ENCODE measurements at regions not wholly inside any gene's neighbourhood (a gene's known extent, or its start where the extent isn't known, plus 50 kb on each side); places are given as distances from the start of the nearest gene placed in this dataset.

DNA sequence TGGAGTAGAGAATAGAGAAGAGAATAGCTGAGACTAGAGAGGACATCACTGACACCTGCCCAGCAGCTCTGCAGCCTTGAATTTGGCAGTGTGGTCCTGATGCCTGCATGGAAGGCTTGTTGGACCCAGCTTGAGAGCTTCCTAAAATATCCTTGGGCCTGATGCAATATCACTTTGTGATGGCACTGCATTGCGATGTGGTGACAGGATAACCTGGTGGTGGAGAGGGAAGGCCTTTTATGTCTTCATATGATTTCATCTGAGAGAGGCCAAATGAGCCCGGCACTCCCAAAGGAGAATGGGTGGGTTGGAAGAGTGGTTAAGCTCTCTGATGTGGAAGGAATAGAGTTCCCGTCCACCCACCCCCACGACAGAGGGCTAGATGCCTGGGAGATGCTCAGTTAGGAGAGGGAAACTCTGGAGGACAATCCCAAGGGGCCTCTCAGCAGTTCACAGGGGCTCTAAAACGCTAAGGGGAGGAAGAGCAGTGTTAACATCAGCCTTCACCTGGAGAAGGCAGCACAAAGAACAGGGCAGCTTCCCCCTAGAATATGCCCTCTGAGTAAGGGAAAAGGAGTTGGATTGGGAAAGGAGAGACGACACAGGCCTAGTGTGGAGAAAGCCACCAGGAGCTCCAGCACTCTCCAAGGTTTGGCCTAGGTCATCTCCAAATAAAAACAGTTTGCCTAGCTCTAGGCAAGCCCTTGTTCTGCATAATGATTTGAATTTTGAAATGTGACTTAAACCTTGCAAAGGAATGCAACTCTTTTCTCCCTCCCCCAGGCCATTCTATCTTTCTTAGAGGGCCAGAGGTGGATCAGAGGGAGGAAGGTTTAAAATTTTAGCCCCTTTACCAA lies 99.8 kb upstream of the SSBP2 start:
- Histone ChIP-seq H3K4me3 (ENCODE audit: insufficient read depth, low read depth, low read length) (no peak overlapping the region), H3K27me3 (ENCODE audit: control insufficient read depth, insufficient read depth, low read length) (no peaks in the 10 kb centered on the region), H3K36me3 (replicated peaks; ENCODE audit: control insufficient read depth, insufficient read depth, low read length) (no peaks in the 10 kb centered on the region)
- DNase-seq: no peak

- DNase-seq: no peak
- Histone ChIP-seq H3K4me3 (ENCODE audit: insufficient read depth, low read depth, low read length) (no peak overlapping the region), H3K36me3 (replicated peaks; ENCODE audit: control insufficient read depth, insufficient read depth, low read length) (no peaks in the 10 kb centered on the region), H3K27me3 (ENCODE audit: control insufficient read depth, insufficient read depth, low read length) (no peaks in the 10 kb centered on the region)
These were observed 99.0 kb upstream of the SSBP2 start for GRCh38 chr5:81849770-81850367.

- DNase-seq: no peak
- no peaks in the 10 kb centered on the region for H3K27me3 ChIP-seq (ENCODE audit: control insufficient read depth, insufficient read depth, low read length)
- no peaks in the 10 kb centered on the region for H3K36me3 ChIP-seq (replicated peaks; ENCODE audit: control insufficient read depth, insufficient read depth, low read length)
- H3K4me3 ChIP-seq (ENCODE audit: insufficient read depth, low read depth, low read length): no peak overlapping the region
These were observed 97.5 kb upstream of the SSBP2 start for GRCh38 chr5:81848362-81848880.

GRCh38 chr5:81846301-81846700 lies 95.4 kb upstream of the SSBP2 start:
- H3K4me3 ChIP-seq (ENCODE audit: insufficient read depth, low read depth, low read length): no peak overlapping the region
- H3K27me3 ChIP-seq (ENCODE audit: control insufficient read depth, insufficient read depth, low read length): no peaks in the 10 kb centered on the region
- H3K36me3 ChIP-seq (replicated peaks; ENCODE audit: control insufficient read depth, insufficient read depth, low read length): no peaks in the 10 kb centered on the region
- no peak for DNase-seq

DNA sequence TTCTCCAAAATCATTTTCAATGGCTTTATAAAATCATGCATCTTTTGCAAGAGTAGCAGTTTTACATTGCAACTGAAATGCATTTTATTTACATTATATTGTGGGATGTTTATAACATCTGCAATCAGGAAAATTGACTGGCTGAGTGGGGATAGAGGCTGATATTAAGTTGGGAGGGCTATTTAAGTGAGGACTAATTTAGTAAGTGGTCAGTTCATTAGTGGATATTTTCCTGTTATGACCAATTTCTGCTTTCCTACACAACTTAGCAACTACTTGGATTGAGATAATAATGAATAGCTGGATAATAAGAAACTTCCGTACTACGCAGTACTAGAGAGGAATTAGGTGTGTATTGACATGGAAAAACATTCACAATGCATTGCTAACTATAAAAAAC lies 92.9 kb upstream of the SSBP2 start:
- Histone ChIP-seq H3K36me3 (replicated peaks; ENCODE audit: control insufficient read depth, insufficient read depth, low read length) (no peaks in the 10 kb centered on the region), H3K4me3 (ENCODE audit: insufficient read depth, low read depth, low read length) (no peak overlapping the region), H3K27me3 (ENCODE audit: control insufficient read depth, insufficient read depth, low read length) (no peaks in the 10 kb centered on the region)
- no peak for DNase-seq

GRCh38 chr5:81842795-81843398 lies 92.0 kb upstream of the SSBP2 start:
- Histone ChIP-seq H3K27me3 (ENCODE audit: control insufficient read depth, insufficient read depth, low read length) (no peaks in the 10 kb centered on the region), H3K4me3 (ENCODE audit: insufficient read depth, low read depth, low read length) (no peak overlapping the region), H3K36me3 (replicated peaks; ENCODE audit: control insufficient read depth, insufficient read depth, low read length) (no peaks in the 10 kb centered on the region)
- no peak for DNase-seq

- no peaks in the 10 kb centered on the region for H3K27me3 ChIP-seq (ENCODE audit: control insufficient read depth, insufficient read depth, low read length)
- DNase-seq: no peak
These were observed 88.1 kb upstream of the SSBP2 start for GRCh38 chr5:81839034-81839433.

DNA sequence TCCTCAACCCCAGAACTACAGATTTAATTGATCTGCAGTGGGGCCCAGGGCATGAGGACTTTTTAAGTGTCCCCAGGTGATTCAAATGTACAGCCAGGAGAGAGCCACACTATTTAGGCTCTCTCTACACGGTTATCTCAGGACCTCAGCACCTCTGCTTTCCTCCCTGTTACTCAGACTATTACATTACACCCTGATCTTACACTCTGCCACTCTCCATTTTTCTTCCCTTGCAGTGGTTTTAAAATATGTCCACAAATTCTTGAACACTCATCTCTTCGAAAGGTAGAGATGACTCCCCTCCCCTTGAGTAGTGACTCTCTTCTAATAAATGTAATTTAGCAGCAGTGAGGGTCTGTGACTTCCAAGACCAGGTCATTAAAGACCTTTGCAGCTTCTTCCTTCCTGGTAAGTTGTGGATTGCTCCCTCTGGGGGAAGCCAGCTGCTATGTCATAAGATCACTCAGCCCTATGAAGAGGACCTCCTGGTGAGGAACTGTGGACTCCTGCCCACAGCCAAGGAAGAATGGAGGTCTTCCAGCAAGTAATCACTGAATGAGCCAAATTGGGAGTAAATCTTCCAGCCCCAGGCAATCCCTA lies 87.5 kb upstream of the SSBP2 start:
- no peak for DNase-seq
- Histone ChIP-seq H3K4me3 (ENCODE audit: insufficient read depth, low read depth, low read length) (no peak overlapping the region), H3K36me3 (replicated peaks; ENCODE audit: control insufficient read depth, insufficient read depth, low read length) (no peaks in the 10 kb centered on the region), H3K27me3 (ENCODE audit: control insufficient read depth, insufficient read depth, low read length) (no peaks in the 10 kb centered on the region)

More at GRCh38 chr5:81839034-81839433, 88.1 kb upstream of the SSBP2 start:
- no peak overlapping the region for H3K4me3 ChIP-seq (ENCODE audit: insufficient read depth, low read depth, low read length)
- no peaks in the 10 kb centered on the region for H3K36me3 ChIP-seq (replicated peaks; ENCODE audit: control insufficient read depth, insufficient read depth, low read length)

DNA sequence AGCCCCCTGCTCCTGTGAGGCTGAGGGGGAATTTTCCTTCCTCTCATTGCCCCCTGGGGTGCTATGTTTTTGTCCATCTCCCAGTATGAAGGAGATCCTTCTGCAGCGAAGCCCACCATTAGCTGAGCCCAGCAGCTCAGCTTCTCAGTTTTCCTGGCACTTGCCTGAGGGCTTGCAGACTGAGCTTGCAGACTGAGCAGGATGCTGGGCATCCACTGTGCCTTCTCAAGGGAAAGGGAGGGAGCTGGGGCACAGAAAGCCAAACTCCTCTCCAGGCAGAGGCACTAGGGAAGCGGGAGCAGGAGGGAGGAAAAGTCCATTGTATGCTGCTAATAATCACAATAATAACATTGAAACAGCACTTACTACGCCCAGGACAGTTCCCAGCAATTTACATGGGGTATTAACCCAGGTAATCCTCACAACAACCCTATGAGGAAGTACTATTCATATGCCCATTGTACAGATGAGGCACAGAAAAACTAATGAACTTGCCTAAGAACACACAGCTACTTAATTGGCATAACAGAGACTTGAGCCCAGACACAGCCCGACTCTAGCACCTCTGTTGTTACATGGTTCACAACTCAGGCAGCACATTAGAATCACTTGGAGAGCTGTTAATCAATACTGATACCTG lies 86.9 kb upstream of the SSBP2 start:
- DNase-seq: no peak
- Histone ChIP-seq H3K36me3 (replicated peaks; ENCODE audit: control insufficient read depth, insufficient read depth, low read length) (no peaks in the 10 kb centered on the region), H3K4me3 (ENCODE audit: insufficient read depth, low read depth, low read length) (no peak overlapping the region), H3K27me3 (ENCODE audit: control insufficient read depth, insufficient read depth, low read length) (no peaks in the 10 kb centered on the region)

DNA sequence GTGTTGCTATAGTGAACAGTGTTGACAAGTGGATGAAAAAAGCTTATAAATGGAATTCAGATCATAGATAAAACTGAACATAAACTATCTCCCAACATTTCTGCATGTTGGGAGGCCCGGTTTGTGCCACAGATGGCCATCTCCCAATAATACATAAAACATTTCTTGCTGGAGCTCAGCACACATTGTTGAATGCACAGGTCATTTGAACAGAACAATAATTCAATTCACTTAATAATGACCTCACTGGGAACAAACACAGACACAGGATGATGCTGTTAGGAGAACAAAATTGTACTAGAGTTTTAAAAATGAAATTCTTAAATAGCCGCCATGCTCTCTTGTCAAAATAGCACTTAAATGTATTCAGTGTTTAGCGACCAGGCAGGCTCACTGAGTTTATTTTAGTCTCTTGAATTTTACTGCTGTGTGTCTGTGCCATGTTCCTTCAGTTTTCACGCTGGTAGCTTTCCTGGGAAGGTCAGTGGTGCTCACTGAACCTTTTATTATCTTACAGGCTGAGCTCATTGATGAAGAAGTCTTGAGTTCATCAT lies 85.0 kb upstream of the SSBP2 start:
- Histone ChIP-seq H3K27me3 (ENCODE audit: control insufficient read depth, insufficient read depth, low read length) (no peaks in the 10 kb centered on the region), H3K4me3 (ENCODE audit: insufficient read depth, low read depth, low read length) (no peak overlapping the region), H3K36me3 (replicated peaks; ENCODE audit: control insufficient read depth, insufficient read depth, low read length) (no peaks in the 10 kb centered on the region)
- no peak for DNase-seq

- H3K36me3 ChIP-seq (replicated peaks; ENCODE audit: control insufficient read depth, insufficient read depth, low read length): no peaks in the 10 kb centered on the region
- no peak for DNase-seq
- no peaks in the 10 kb centered on the region for H3K27me3 ChIP-seq (ENCODE audit: control insufficient read depth, insufficient read depth, low read length)
- H3K4me3 ChIP-seq (ENCODE audit: insufficient read depth, low read depth, low read length): no peak overlapping the region
These were observed 83.2 kb upstream of the SSBP2 start for GRCh38 chr5:81834021-81834660.

GRCh38 chr5:81830596-81830995 lies 79.7 kb upstream of the SSBP2 start:
- no peaks in the 10 kb centered on the region for H3K27me3 ChIP-seq (ENCODE audit: control insufficient read depth, insufficient read depth, low read length)
- no peak overlapping the region for H3K4me3 ChIP-seq (ENCODE audit: insufficient read depth, low read depth, low read length)
- DNase-seq: no peak
- H3K36me3 ChIP-seq (replicated peaks; ENCODE audit: control insufficient read depth, insufficient read depth, low read length): no peaks in the 10 kb centered on the region

GRCh38 chr5:81829242-81829641 lies 78.3 kb upstream of the SSBP2 start:
- Histone ChIP-seq H3K27me3 (ENCODE audit: control insufficient read depth, insufficient read depth, low read length) (no peaks in the 10 kb centered on the region), H3K36me3 (replicated peaks; ENCODE audit: control insufficient read depth, insufficient read depth, low read length) (no peaks in the 10 kb centered on the region), H3K4me3 (ENCODE audit: insufficient read depth, low read depth, low read length) (no peak overlapping the region)
- DNase-seq: no peak

DNA sequence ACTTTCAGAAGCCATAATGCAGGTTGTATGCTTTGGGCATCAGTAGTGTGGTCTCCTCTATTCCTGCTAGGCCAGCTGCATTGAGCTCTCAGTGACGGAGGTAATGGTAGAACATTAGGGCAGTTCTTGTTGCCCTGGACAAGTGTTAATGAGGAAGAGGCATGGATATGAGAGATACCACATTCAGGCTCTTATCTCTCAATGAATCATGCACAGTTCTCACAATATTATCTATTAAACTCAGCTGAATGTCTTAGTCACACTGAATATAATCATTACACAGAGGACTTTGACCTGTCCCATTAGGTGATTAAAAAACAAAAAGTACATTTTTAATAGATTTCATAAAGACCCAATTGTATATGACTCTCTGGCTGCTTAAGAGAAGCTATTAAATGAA lies 76.6 kb upstream of the SSBP2 start:
- no peaks in the 10 kb centered on the region for H3K27me3 ChIP-seq (ENCODE audit: control insufficient read depth, insufficient read depth, low read length)
- H3K36me3 ChIP-seq (replicated peaks; ENCODE audit: control insufficient read depth, insufficient read depth, low read length): no peaks in the 10 kb centered on the region
- no peak for DNase-seq
- no peak overlapping the region for H3K4me3 ChIP-seq (ENCODE audit: insufficient read depth, low read depth, low read length)

All from H7 (cell line).